ENCODE measurements at regions not wholly inside any gene's neighbourhood (a gene's known extent, or its start where the extent isn't known, plus 50 kb on each side); places are given as distances from the start of the nearest gene placed in this dataset.
"Not testable (repeated sequence)": the region's sequence is repeated elsewhere in the genome, so short reads cannot be mapped to it uniquely, and the experiment has no call there.

- H3K9me3 ChIP-seq (ENCODE audit: insufficient read depth, low read depth, low read length): peaks cover 54% of the 10 kb centered on the region
- no peaks in the 10 kb centered on the region for H3K27me3 ChIP-seq (ENCODE audit: insufficient read depth, low read length)
- H3K27ac ChIP-seq (ENCODE audit: low read depth, low read length): no peak overlapping the region
- no peak overlapping the region for H3K4me2 ChIP-seq (ENCODE audit: low read length)
- no peaks in the 10 kb centered on the region for H3K4me1 ChIP-seq (ENCODE audit: insufficient read depth, low read length)
- TF ChIP-seq CTCF (IDR thresholded peaks at IDR 0.05; ENCODE audit: insufficient read depth, low read depth, low read length) (no peak), EZH2 (IDR thresholded peaks at IDR 0.05; ENCODE audit: insufficient read depth, low read length) (no peak)
- H3K27me3 Mint-ChIP-seq (ENCODE audit: low read depth, unreplicated experiment): no peaks in the 10 kb centered on the region
- H3K4me3 ChIP-seq (ENCODE audit: insufficient read depth, low read depth, low read length): no peak overlapping the region
- H2AFZ ChIP-seq (ENCODE audit: low read depth, low read length): no peak overlapping the region
- no peaks in the 10 kb centered on the region for H4K20me1 ChIP-seq (ENCODE audit: insufficient read depth, low read length)
- H3K4me3 Mint-ChIP-seq (ENCODE audit: unreplicated experiment): no peak overlapping the region
- DNase-seq (ENCODE audit: low read depth) (no peak), FAIRE-seq (no peak)
- no peaks in the 10 kb centered on the region for H3K4me1 Mint-ChIP-seq (ENCODE audit: low read depth, unreplicated experiment)
- peaks cover 1% of the 10 kb centered on the region for H3K36me3 Mint-ChIP-seq (ENCODE audit: low read depth, unreplicated experiment)
- H3K27ac Mint-ChIP-seq (ENCODE audit: unreplicated experiment): no peak overlapping the region
- H3K79me2 ChIP-seq (ENCODE audit: insufficient read depth, low read length): no peaks in the 10 kb centered on the region
- peaks cover 78% of the 10 kb centered on the region for H3K9me3 Mint-ChIP-seq (ENCODE audit: unreplicated experiment)
- no peak overlapping the region for H3K9ac ChIP-seq (ENCODE audit: low read length)
- H3K36me3 ChIP-seq (ENCODE audit: insufficient read depth, low read length): no peaks in the 10 kb centered on the region
These were observed 1119.8 kb downstream of the RPIA start for GRCh38 chr2:89811295-89811694.

- not testable (repeated sequence) for DNase-seq (ENCODE audit: low read depth); H3K27ac Mint-ChIP-seq (ENCODE audit: unreplicated experiment); FAIRE-seq; H3K27me3 ChIP-seq (ENCODE audit: insufficient read depth, low read length); H4K20me1 ChIP-seq (ENCODE audit: insufficient read depth, low read length); H3K36me3 Mint-ChIP-seq (ENCODE audit: low read depth, unreplicated experiment); H2AFZ ChIP-seq (ENCODE audit: low read depth, low read length); H3K27me3 Mint-ChIP-seq (ENCODE audit: low read depth, unreplicated experiment); H3K4me1 Mint-ChIP-seq (ENCODE audit: low read depth, unreplicated experiment); H3K27ac ChIP-seq (ENCODE audit: low read depth, low read length); H3K9ac ChIP-seq (ENCODE audit: low read length); H3K79me2 ChIP-seq (ENCODE audit: insufficient read depth, low read length); H3K4me3 Mint-ChIP-seq (ENCODE audit: unreplicated experiment); H3K36me3 ChIP-seq (ENCODE audit: insufficient read depth, low read length); H3K4me1 ChIP-seq (ENCODE audit: insufficient read depth, low read length); H3K4me2 ChIP-seq (ENCODE audit: low read length); H3K4me3 ChIP-seq (ENCODE audit: insufficient read depth, low read depth, low read length)
- H3K9me3 Mint-ChIP-seq (ENCODE audit: unreplicated experiment): peaks cover 78% of the 10 kb centered on the region
- H3K9me3 ChIP-seq (ENCODE audit: insufficient read depth, low read depth, low read length): peaks cover 56% of the 10 kb centered on the region
These were observed 1120.4 kb downstream of the RPIA start for GRCh38 chr2:89811910-89812309.

GRCh38 chr2:89814359-89814758, 1122.9 kb downstream of the RPIA start:
- not testable (repeated sequence) for H3K9ac ChIP-seq (ENCODE audit: low read length); H4K20me1 ChIP-seq (ENCODE audit: insufficient read depth, low read length); H2AFZ ChIP-seq (ENCODE audit: low read depth, low read length); H3K4me1 ChIP-seq (ENCODE audit: insufficient read depth, low read length); DNase-seq (ENCODE audit: low read depth); H3K27ac Mint-ChIP-seq (ENCODE audit: unreplicated experiment); H3K36me3 Mint-ChIP-seq (ENCODE audit: low read depth, unreplicated experiment); H3K27me3 ChIP-seq (ENCODE audit: insufficient read depth, low read length); H3K4me3 Mint-ChIP-seq (ENCODE audit: unreplicated experiment); H3K36me3 ChIP-seq (ENCODE audit: insufficient read depth, low read length); H3K4me3 ChIP-seq (ENCODE audit: insufficient read depth, low read depth, low read length); H3K27ac ChIP-seq (ENCODE audit: low read depth, low read length); H3K79me2 ChIP-seq (ENCODE audit: insufficient read depth, low read length); H3K4me1 Mint-ChIP-seq (ENCODE audit: low read depth, unreplicated experiment); H3K27me3 Mint-ChIP-seq (ENCODE audit: low read depth, unreplicated experiment); FAIRE-seq; H3K4me2 ChIP-seq (ENCODE audit: low read length)
- peaks cover 83% of the 10 kb centered on the region for H3K9me3 Mint-ChIP-seq (ENCODE audit: unreplicated experiment)
- peaks cover 74% of the 10 kb centered on the region for H3K9me3 ChIP-seq (ENCODE audit: insufficient read depth, low read depth, low read length)

GRCh38 chr2:89818873-89819272, 1127.4 kb downstream of the RPIA start:
- no peaks in the 10 kb centered on the region for H3K27me3 ChIP-seq (ENCODE audit: insufficient read depth, low read length)
- Mint-ChIP-seq H3K27me3 (ENCODE audit: low read depth, unreplicated experiment) (no peaks in the 10 kb centered on the region), H3K27ac (ENCODE audit: unreplicated experiment) (no peak overlapping the region), H3K36me3 (ENCODE audit: low read depth, unreplicated experiment) (no peaks in the 10 kb centered on the region), H3K4me3 (ENCODE audit: unreplicated experiment) (no peak overlapping the region), H3K9me3 (ENCODE audit: unreplicated experiment) (peaks cover 68% of the 10 kb centered on the region), H3K4me1 (ENCODE audit: low read depth, unreplicated experiment) (no peaks in the 10 kb centered on the region)
- FAIRE-seq (no peak), DNase-seq (ENCODE audit: low read depth) (no peak)
- H3K4me3 ChIP-seq (ENCODE audit: insufficient read depth, low read depth, low read length): no peak overlapping the region
- H3K36me3 ChIP-seq (ENCODE audit: insufficient read depth, low read length): no peaks in the 10 kb centered on the region
- peaks cover 61% of the 10 kb centered on the region for H3K9me3 ChIP-seq (ENCODE audit: insufficient read depth, low read depth, low read length)
- no peaks in the 10 kb centered on the region for H3K79me2 ChIP-seq (ENCODE audit: insufficient read depth, low read length)
- no peak for TF ChIP-seq EZH2 (IDR thresholded peaks at IDR 0.05; ENCODE audit: insufficient read depth, low read length)
- no peak for TF ChIP-seq CTCF (IDR thresholded peaks at IDR 0.05; ENCODE audit: insufficient read depth, low read depth, low read length)
- H2AFZ ChIP-seq (ENCODE audit: low read depth, low read length): no peak overlapping the region
- no peak overlapping the region for H3K4me2 ChIP-seq (ENCODE audit: low read length)
- H4K20me1 ChIP-seq (ENCODE audit: insufficient read depth, low read length): no peaks in the 10 kb centered on the region
- H3K27ac ChIP-seq (ENCODE audit: low read depth, low read length): no peak overlapping the region
- H3K9ac ChIP-seq (ENCODE audit: low read length): no peak overlapping the region
- H3K4me1 ChIP-seq (ENCODE audit: insufficient read depth, low read length): no peaks in the 10 kb centered on the region
